Mesendoderm (in vitro differentiated cells): ENCODE measurements at regions not wholly inside any gene's neighbourhood (a gene's known extent, or its start where the extent isn't known, plus 50 kb on each side); places are given as distances from the start of the nearest gene placed in this dataset.

Experiments
- DNase-seq: peaks from one replicate; pipeline ENCODE4 v3.0.0; 2013
- H2AK5ac ChIP-seq: 2 replicates; pipeline ENCODE4 v1.6.1; 2013; ENCODE audit warnings: low read length, inconsistent platforms
- H2BK120ac ChIP-seq: 2 replicates; pipeline ENCODE4 v1.6.1; 2013; ENCODE audit warnings: low read depth, mild to moderate bottlenecking, low read length, moderate library complexity, mixed read lengths
- H2BK15ac ChIP-seq: replicated peaks from 2 replicates; pipeline ENCODE4 v1.6.1; 2013; ENCODE audit warnings: low read depth, mild to moderate bottlenecking, moderate library complexity
- H2BK5ac ChIP-seq: 2 replicates; pipeline ENCODE4 v1.6.1; 2013; ENCODE audit warnings: low read length, inconsistent platforms
- H3K18ac ChIP-seq: 2 replicates; pipeline ENCODE4 v1.6.1; 2013; ENCODE audit warnings: mild to moderate bottlenecking, low read length, mixed read lengths
- H3K23ac ChIP-seq: one replicate; pipeline ENCODE4 v1.6.1; 2013; ENCODE audit warnings: low read length
- H3K27ac ChIP-seq: 2 replicates; pipeline ENCODE4 v1.5.1; 2013; ENCODE audit warnings: low read depth, mild to moderate bottlenecking, inconsistent platforms, low read length, moderate library complexity
- H3K27me3 ChIP-seq: 2 replicates; pipeline ENCODE4 v1.6.1; 2013; ENCODE audit warnings: low read length, control low read depth, mild to moderate bottlenecking, inconsistent platforms; ENCODE audit not compliant: insufficient read depth, poor library complexity
- H3K36me3 ChIP-seq: 2 replicates; pipeline ENCODE4 v1.6.1; 2013; ENCODE audit warnings: low read length, inconsistent platforms; ENCODE audit not compliant: control insufficient read depth, insufficient read depth
- H3K4ac ChIP-seq: one replicate; pipeline ENCODE4 v1.6.1; 2013; ENCODE audit warnings: low read depth, mild to moderate bottlenecking, low read length, moderate library complexity
- H3K4me1 ChIP-seq: 2 replicates; pipeline ENCODE4 v1.6.1; 2013; ENCODE audit warnings: low read depth, low read length, inconsistent platforms; ENCODE audit not compliant: control insufficient read depth
- H3K4me2 ChIP-seq: 2 replicates; pipeline ENCODE4 v1.6.1; 2013; ENCODE audit warnings: low read length
- H3K4me3 ChIP-seq: 2 replicates; pipeline ENCODE4 v1.5.1; 2013; ENCODE audit warnings: mild to moderate bottlenecking, low read length
- H3K56ac ChIP-seq: one replicate; pipeline ENCODE4 v1.6.1; 2013; ENCODE audit warnings: low read length
- H3K79me1 ChIP-seq: 2 replicates; pipeline ENCODE4 v1.6.1; 2013; ENCODE audit warnings: low read length, inconsistent platforms
- H3K79me2 ChIP-seq: 2 replicates; pipeline ENCODE4 v1.6.1; 2013; ENCODE audit warnings: mild to moderate bottlenecking, low read length; ENCODE audit not compliant: control insufficient read depth, insufficient read depth
- H3K9ac ChIP-seq: 2 replicates; pipeline ENCODE4 v1.6.1; 2013; ENCODE audit warnings: low read length, inconsistent platforms
- H4K5ac ChIP-seq: one replicate; pipeline ENCODE4 v1.6.1; 2013; ENCODE audit warnings: low read length
- H4K8ac ChIP-seq: one replicate; pipeline ENCODE4 v1.6.1; 2013; ENCODE audit warnings: low read depth, mild to moderate bottlenecking, control low read depth, low read length, moderate library complexity
- WGBS: extraction: QIAGEN DNeasy Blood & Tissue Kit; methylation state at CpG from one replicate; pipeline ENCODE4 v1.1.7; 2013; ENCODE audit warnings: low lambda C conversion rate, missing lambda C conversion rate; ENCODE audit not compliant: insufficient coverage; ENCODE audit errors: extremely low coverage; 5-methylcytosine and 5-hydroxymethylcytosine counted together

- Histone ChIP-seq H3K23ac (no peak overlapping the region), H3K27ac (no peak overlapping the region), H3K79me1 (no peaks in the 10 kb centered on the region), H3K4ac (no peak overlapping the region), H3K36me3 (no peaks in the 10 kb centered on the region), H3K9ac (no peak overlapping the region), H3K4me3 (no peak overlapping the region), H3K79me2 (no peaks in the 10 kb centered on the region), H3K4me1 (peaks cover 2% of the 10 kb centered on the region), H4K8ac (no peak overlapping the region), H4K5ac (peak overlapping the region; percentile 49), H3K27me3 (no peaks in the 10 kb centered on the region), H2BK15ac (no peak overlapping the region), H2BK5ac (no peak overlapping the region), H3K18ac (no peak overlapping the region), H3K4me2 (no peak overlapping the region), H3K56ac (no peak overlapping the region), H2BK120ac (no peak overlapping the region), H2AK5ac (no peak overlapping the region)
- no peak for DNase-seq
- no CpG with 5 or more reads among the region's 9 CpGs for WGBS
Measured at GRCh38 chr14:101334656-101335055, 226.6 kb upstream of the DIO3 start.

DNA sequence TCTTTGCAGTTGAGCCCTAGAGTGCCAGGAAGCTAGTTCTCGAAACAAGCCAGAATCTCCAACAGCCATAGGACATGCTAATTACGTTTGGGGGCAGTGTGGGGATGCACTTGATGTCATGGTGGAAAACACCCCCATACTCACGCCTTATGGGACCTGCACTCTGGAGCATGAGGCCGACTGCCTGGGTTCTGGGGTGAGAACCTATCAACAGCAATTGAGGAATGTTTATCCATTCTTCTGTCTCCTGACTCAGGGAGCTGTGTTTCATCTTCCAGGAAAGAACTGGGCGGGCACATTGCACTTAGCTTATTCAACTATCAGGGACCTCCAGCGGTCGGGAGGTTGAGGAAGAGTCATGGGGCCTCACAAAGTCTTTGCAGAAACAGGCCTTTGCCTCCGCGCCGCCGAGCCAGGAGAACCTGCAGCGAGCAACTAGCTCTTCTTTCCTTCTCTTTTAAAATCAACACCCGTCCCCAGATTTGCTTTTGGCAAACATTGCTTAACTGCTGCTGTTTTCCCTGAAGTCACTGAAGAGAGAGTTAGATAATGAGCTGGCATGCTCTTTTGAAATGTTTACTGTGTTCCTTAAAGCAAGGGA is 226.1 kb upstream of the DIO3 start:
- peaks cover 2% of the 10 kb centered on the region for H3K4me1 ChIP-seq
- H3K18ac ChIP-seq, result no peak overlapping the region
- no peak overlapping the region for H3K23ac ChIP-seq
- no peak overlapping the region for H2BK5ac ChIP-seq
- no peak overlapping the region for H2AK5ac ChIP-seq
- no peaks in the 10 kb centered on the region for H3K36me3 ChIP-seq
- H4K8ac ChIP-seq, result no peak overlapping the region
- DNase-seq, result no peak
- H2BK15ac ChIP-seq, result no peak overlapping the region
- no peak overlapping the region for H2BK120ac ChIP-seq
- H3K79me2 ChIP-seq, result no peaks in the 10 kb centered on the region
- no peak overlapping the region for H3K9ac ChIP-seq
- H3K27me3 ChIP-seq, result no peaks in the 10 kb centered on the region
- no peak overlapping the region for H3K4me3 ChIP-seq
- H4K5ac ChIP-seq, result no peak overlapping the region
- WGBS, result no CpG with 5 or more reads among the region's 13 CpGs
- H3K79me1 ChIP-seq, result no peaks in the 10 kb centered on the region
- H3K27ac ChIP-seq, result no peak overlapping the region
- no peak overlapping the region for H3K4ac ChIP-seq
- no peak overlapping the region for H3K4me2 ChIP-seq
- no peak overlapping the region for H3K56ac ChIP-seq

GRCh38 chr14:101336183-101336582 is 225.1 kb upstream of the DIO3 start:
- Histone ChIP-seq H3K23ac (no peak overlapping the region), H3K27me3 (no peaks in the 10 kb centered on the region), H3K4me2 (no peak overlapping the region), H2BK15ac (no peak overlapping the region), H3K9ac (no peak overlapping the region), H3K18ac (peak overlapping the region; percentile 25), H3K27ac (no peak overlapping the region), H2BK120ac (no peak overlapping the region), H3K4ac (no peak overlapping the region), H4K8ac (no peak overlapping the region), H2BK5ac (no peak overlapping the region), H4K5ac (no peak overlapping the region), H3K4me3 (no peak overlapping the region), H3K36me3 (no peaks in the 10 kb centered on the region), H3K79me2 (no peaks in the 10 kb centered on the region), H3K79me1 (no peaks in the 10 kb centered on the region), H2AK5ac (no peak overlapping the region), H3K4me1 (peaks cover 2% of the 10 kb centered on the region), H3K56ac (no peak overlapping the region)
- DNase-seq, result peak; percentile 18

DNA sequence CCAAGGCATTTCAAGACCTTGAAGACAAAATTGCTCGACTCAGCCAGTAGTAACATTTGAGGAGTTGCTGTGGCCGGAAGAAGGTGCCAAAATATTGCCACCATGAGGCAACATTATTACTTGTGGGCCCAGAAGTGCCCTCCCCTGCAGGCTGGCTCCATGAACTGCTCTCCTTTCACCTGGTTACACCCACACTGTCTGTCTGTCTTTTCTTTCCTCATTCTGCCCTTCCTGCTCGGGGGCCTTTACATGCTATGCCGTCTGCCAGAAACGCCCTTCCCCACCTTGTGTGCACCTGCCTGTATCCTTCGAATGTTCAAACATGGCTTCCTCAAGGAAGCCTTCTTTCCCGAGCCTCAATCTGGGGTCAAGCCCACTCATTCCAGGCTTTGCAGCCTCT is 224.2 kb upstream of the DIO3 start:
- H3K4ac ChIP-seq, result no peak overlapping the region
- no peak overlapping the region for H2BK15ac ChIP-seq
- H3K56ac ChIP-seq, result no peak overlapping the region
- no peak overlapping the region for H3K9ac ChIP-seq
- H3K27ac ChIP-seq, result no peak overlapping the region
- no peak overlapping the region for H3K4me2 ChIP-seq
- peak overlapping the region; percentile 97 for H3K23ac ChIP-seq
- peak overlapping the region; percentile 56 for H2AK5ac ChIP-seq
- no peak overlapping the region for H2BK5ac ChIP-seq
- no peaks in the 10 kb centered on the region for H3K79me1 ChIP-seq
- peaks cover 2% of the 10 kb centered on the region for H3K4me1 ChIP-seq
- H2BK120ac ChIP-seq, result no peak overlapping the region
- no peaks in the 10 kb centered on the region for H3K27me3 ChIP-seq
- H4K5ac ChIP-seq, result no peak overlapping the region
- H3K79me2 ChIP-seq, result no peaks in the 10 kb centered on the region
- H3K18ac ChIP-seq, result no peak overlapping the region
- H4K8ac ChIP-seq, result no peak overlapping the region
- no peak overlapping the region for H3K4me3 ChIP-seq
- no peak for DNase-seq
- WGBS, result no CpG with 5 or more reads among the region's 7 CpGs
- no peaks in the 10 kb centered on the region for H3K36me3 ChIP-seq

DNA sequence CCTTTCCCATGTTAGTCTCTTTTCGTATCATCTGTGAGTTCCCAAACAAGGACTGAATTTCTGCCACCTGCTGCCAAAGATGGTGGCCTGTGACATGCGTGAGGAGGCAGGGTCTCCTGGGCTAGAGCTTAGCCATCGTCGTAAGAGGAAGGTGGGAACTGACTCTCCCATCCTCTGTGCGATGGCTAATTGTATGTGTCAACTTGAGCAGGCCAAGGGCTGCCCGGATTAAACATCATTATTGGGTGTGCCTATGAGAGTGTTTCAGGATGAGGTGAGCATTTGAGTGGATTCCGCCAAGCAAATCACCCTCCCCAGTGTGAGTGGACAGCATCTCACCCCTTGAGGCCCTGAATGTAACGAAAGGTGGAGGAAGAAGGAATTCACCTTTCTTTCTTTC is 220.7 kb upstream of the DIO3 start:
- Histone ChIP-seq H3K36me3 (no peaks in the 10 kb centered on the region), H3K18ac (no peak overlapping the region), H3K79me1 (no peaks in the 10 kb centered on the region), H3K4ac (no peak overlapping the region), H3K4me1 (peaks cover 2% of the 10 kb centered on the region), H3K4me2 (no peak overlapping the region), H4K8ac (no peak overlapping the region), H3K4me3 (no peak overlapping the region), H3K56ac (no peak overlapping the region), H2AK5ac (no peak overlapping the region), H3K9ac (no peak overlapping the region), H2BK15ac (no peak overlapping the region), H3K27ac (no peak overlapping the region), H3K23ac (no peak overlapping the region), H3K27me3 (no peaks in the 10 kb centered on the region), H3K79me2 (no peaks in the 10 kb centered on the region), H2BK5ac (peak overlapping the region; percentile 17), H4K5ac (no peak overlapping the region), H2BK120ac (no peak overlapping the region)
- no peak for DNase-seq
- no CpG with 5 or more reads among the region's 8 CpGs for WGBS
